ENCODE measurements at regions not wholly inside any gene's neighbourhood (a gene's known extent, or its start where the extent isn't known, plus 50 kb on each side); places are given as distances from the start of the nearest gene placed in this dataset.

GRCh38 chr3:150210461-150211110 lies 197.5 kb upstream of the TSC22D2 start:
- TF ChIP-seq CTCF (IDR thresholded peaks at IDR 0.05 in 2 of 3, conservative IDR thresholded peaks at IDR 0.05 in 1 of 3; ENCODE audit: borderline replicate concordance in 1 of 3, insufficient read depth in 1 of 3, low read depth in 2 of 3, low read length in 2 of 3) (no peak), POLR2A (IDR thresholded peaks at IDR 0.05; ENCODE audit: borderline replicate concordance, extremely low read depth, insufficient read depth, insufficient read length) (no peak), YY1 (IDR thresholded peaks at IDR 0.05; ENCODE audit: extremely low read depth, insufficient replicate concordance, low read depth, low read length) (no peak), POLR2AphosphoS5 (IDR thresholded peaks at IDR 0.05; ENCODE audit: low read depth, low read length) (no peak), EZH2 (IDR thresholded peaks at IDR 0.05) (no peak), ATF3 (IDR thresholded peaks at IDR 0.05) (no peak), EGR1 (IDR thresholded peaks at IDR 0.05; ENCODE audit: low read depth) (no peak), RAD21 (IDR thresholded peaks at IDR 0.05; ENCODE audit: low read depth) (no peak), ZFX (IDR thresholded peaks at IDR 0.05) (no peak), ZNF274 (IDR thresholded peaks at IDR 0.05; ENCODE audit: low read depth, low read length) (no peak), CEBPB (IDR thresholded peaks at IDR 0.05; ENCODE audit: low read depth) (no peak), REST (IDR thresholded peaks at IDR 0.05; ENCODE audit: low read depth) (no peak)

Data from HCT116 (cell line).